ENCODE measurements at regions not wholly inside any gene's neighbourhood (a gene's known extent, or its start where the extent isn't known, plus 50 kb on each side); places are given as distances from the start of the nearest gene placed in this dataset.

DNA sequence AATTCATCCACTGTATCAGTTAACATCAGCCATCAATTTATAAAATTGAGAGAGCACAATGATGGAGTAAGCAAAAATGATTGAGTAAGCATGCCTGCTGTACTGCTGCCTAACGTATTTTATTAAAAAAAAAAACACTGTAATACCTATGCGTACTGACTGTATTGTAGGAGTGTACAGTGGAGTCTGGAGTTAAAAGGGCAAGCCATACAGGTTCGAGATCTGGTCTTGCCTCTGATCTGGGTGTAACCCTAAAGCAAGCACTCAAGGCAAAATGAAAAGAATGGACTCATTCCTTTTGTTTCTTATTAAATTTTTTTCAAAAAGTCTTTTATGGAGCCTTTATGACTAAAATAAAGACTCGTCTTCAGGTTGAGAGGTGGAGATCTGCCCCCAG lies 894.2 kb upstream of the INTU start:
- Histone ChIP-seq H3K27me3 (ENCODE audit: control insufficient read depth, insufficient read depth, low read length) (no peaks in the 10 kb centered on the region), H3K27ac (ENCODE audit: insufficient read depth, low read length) (no peak overlapping the region), H3K9me3 (ENCODE audit: control insufficient read depth, insufficient read depth, low read depth, low read length) (no peaks in the 10 kb centered on the region), H4K20me1 (ENCODE audit: control insufficient read depth, extremely low read depth, insufficient read depth, low read length) (no peaks in the 10 kb centered on the region), H3K4me2 (ENCODE audit: extremely low read depth, insufficient read depth, low read length) (no peak overlapping the region), H3K4me1 (ENCODE audit: control insufficient read depth, extremely low read depth, insufficient read depth, low read length) (no peaks in the 10 kb centered on the region), H2AFZ (ENCODE audit: low read length) (no peak overlapping the region), H3K9ac (ENCODE audit: insufficient read depth, low read length) (no peak overlapping the region), H3K36me3 (ENCODE audit: control insufficient read depth, insufficient read depth, low read length) (no peaks in the 10 kb centered on the region), H3K79me2 (ENCODE audit: control insufficient read depth, insufficient read depth, low read length) (no peaks in the 10 kb centered on the region), H3K4me3 (replicated peaks in 1 of 4; ENCODE audit: control extremely low read depth in 1 of 4, insufficient read depth in 1 of 4, low read depth in 3 of 4, low read length in 4 of 4) (no peak overlapping the region)
- no peak for DNase-seq (ENCODE audit: low read depth in 2 of 2)
- no peak for TF ChIP-seq EZH2 (IDR thresholded peaks at IDR 0.05; ENCODE audit: low read length, missing control alignments)
- TF ChIP-seq, protein P1, sequence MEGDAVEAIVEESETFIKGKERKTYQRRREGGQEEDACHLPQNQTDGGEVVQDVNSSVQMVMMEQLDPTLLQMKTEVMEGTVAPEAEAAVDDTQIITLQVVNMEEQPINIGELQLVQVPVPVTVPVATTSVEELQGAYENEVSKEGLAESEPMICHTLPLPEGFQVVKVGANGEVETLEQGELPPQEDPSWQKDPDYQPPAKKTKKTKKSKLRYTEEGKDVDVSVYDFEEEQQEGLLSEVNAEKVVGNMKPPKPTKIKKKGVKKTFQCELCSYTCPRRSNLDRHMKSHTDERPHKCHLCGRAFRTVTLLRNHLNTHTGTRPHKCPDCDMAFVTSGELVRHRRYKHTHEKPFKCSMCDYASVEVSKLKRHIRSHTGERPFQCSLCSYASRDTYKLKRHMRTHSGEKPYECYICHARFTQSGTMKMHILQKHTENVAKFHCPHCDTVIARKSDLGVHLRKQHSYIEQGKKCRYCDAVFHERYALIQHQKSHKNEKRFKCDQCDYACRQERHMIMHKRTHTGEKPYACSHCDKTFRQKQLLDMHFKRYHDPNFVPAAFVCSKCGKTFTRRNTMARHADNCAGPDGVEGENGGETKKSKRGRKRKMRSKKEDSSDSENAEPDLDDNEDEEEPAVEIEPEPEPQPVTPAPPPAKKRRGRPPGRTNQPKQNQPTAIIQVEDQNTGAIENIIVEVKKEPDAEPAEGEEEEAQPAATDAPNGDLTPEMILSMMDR (conservative IDR thresholded peaks at IDR 0.05 in 1 of 2, IDR thresholded peaks at IDR 0.05 in 1 of 2; ENCODE audit: low read depth in 1 of 2, low read length in 2 of 2) = no peak

DNA sequence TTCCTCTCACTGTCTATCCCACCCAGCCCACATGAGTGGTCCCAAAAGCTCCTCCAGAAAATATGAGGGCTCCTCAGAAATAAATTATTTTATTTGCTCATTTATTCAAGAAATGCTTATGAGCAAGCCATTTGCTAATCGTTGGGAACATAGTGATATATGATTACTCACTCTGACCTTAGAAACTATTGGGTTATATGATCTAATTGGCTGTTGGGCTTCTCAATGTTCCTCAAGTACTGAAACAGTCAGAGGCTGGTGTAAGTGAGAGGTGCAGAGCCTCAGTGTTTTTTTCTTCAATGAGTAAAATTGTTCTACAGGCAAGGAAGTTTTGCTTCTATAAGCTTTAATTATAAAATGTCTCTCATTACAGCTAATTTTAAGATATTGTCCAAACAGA lies 893.8 kb upstream of the INTU start:
- H3K9ac ChIP-seq (ENCODE audit: insufficient read depth, low read length) = no peak overlapping the region
- no peak overlapping the region for H3K27ac ChIP-seq (ENCODE audit: insufficient read depth, low read length)
- no peaks in the 10 kb centered on the region for H3K4me1 ChIP-seq (ENCODE audit: control insufficient read depth, extremely low read depth, insufficient read depth, low read length)
- H3K4me2 ChIP-seq (ENCODE audit: extremely low read depth, insufficient read depth, low read length) = no peak overlapping the region
- TF ChIP-seq, protein P1 (conservative IDR thresholded peaks at IDR 0.05 in 1 of 2, IDR thresholded peaks at IDR 0.05 in 1 of 2; ENCODE audit: low read depth in 1 of 2, low read length in 2 of 2) = no peak
- TF ChIP-seq EZH2 (IDR thresholded peaks at IDR 0.05; ENCODE audit: low read length, missing control alignments) = no peak
- H3K27me3 ChIP-seq (ENCODE audit: control insufficient read depth, insufficient read depth, low read length) = no peaks in the 10 kb centered on the region
- no peak overlapping the region for H3K4me3 ChIP-seq (replicated peaks in 1 of 4; ENCODE audit: control extremely low read depth in 1 of 4, insufficient read depth in 1 of 4, low read depth in 3 of 4, low read length in 4 of 4)
- H2AFZ ChIP-seq (ENCODE audit: low read length) = no peak overlapping the region
- no peaks in the 10 kb centered on the region for H3K79me2 ChIP-seq (ENCODE audit: control insufficient read depth, insufficient read depth, low read length)
- H4K20me1 ChIP-seq (ENCODE audit: control insufficient read depth, extremely low read depth, insufficient read depth, low read length) = no peaks in the 10 kb centered on the region
- no peaks in the 10 kb centered on the region for H3K9me3 ChIP-seq (ENCODE audit: control insufficient read depth, insufficient read depth, low read depth, low read length)
- no peaks in the 10 kb centered on the region for H3K36me3 ChIP-seq (ENCODE audit: control insufficient read depth, insufficient read depth, low read length)
- DNase-seq (ENCODE audit: low read depth in 2 of 2) = peak; percentile 35 to 53

DNA sequence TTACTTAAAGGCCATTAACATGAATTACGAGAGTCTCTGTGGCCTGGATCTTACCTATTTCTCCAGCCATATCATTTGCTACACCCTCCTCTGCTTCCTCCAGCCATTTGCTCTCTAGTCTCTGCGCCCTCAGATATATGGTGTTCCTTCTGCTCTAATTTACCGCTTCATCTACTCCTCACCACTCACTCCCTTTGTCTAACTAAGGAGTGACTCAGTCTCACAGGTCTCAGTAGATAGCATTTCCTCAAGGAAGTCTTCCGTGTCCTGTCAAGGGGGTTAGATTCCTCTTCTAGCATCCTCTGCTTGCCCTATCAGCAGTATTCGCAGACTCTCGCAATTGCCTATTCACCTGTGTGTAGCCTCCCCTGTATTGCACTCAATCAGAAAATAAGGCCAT lies 892.1 kb upstream of the INTU start:
- Histone ChIP-seq H3K36me3 (ENCODE audit: control insufficient read depth, insufficient read depth, low read length) (no peaks in the 10 kb centered on the region), H2AFZ (ENCODE audit: low read length) (no peak overlapping the region), H3K4me3 (replicated peaks in 1 of 4; ENCODE audit: control extremely low read depth in 1 of 4, insufficient read depth in 1 of 4, low read depth in 3 of 4, low read length in 4 of 4) (no peak overlapping the region), H3K27ac (ENCODE audit: insufficient read depth, low read length) (no peak overlapping the region), H4K20me1 (ENCODE audit: control insufficient read depth, extremely low read depth, insufficient read depth, low read length) (no peaks in the 10 kb centered on the region), H3K79me2 (ENCODE audit: control insufficient read depth, insufficient read depth, low read length) (no peaks in the 10 kb centered on the region), H3K9me3 (ENCODE audit: control insufficient read depth, insufficient read depth, low read depth, low read length) (no peaks in the 10 kb centered on the region), H3K4me2 (ENCODE audit: extremely low read depth, insufficient read depth, low read length) (no peak overlapping the region), H3K27me3 (ENCODE audit: control insufficient read depth, insufficient read depth, low read length) (no peaks in the 10 kb centered on the region), H3K9ac (ENCODE audit: insufficient read depth, low read length) (no peak overlapping the region), H3K4me1 (ENCODE audit: control insufficient read depth, extremely low read depth, insufficient read depth, low read length) (no peaks in the 10 kb centered on the region)
- TF ChIP-seq, protein P1 (conservative IDR thresholded peaks at IDR 0.05 in 1 of 2, IDR thresholded peaks at IDR 0.05 in 1 of 2; ENCODE audit: low read depth in 1 of 2, low read length in 2 of 2) = no peak
- TF ChIP-seq EZH2 (IDR thresholded peaks at IDR 0.05; ENCODE audit: low read length, missing control alignments) = no peak
- no peak for DNase-seq (ENCODE audit: low read depth in 2 of 2)

Measured in fibroblast of lung (primary cell).